ENCODE measurements at regions not wholly inside any gene's neighbourhood (a gene's known extent, or its start where the extent isn't known, plus 50 kb on each side); places are given as distances from the start of the nearest gene placed in this dataset.

DNA sequence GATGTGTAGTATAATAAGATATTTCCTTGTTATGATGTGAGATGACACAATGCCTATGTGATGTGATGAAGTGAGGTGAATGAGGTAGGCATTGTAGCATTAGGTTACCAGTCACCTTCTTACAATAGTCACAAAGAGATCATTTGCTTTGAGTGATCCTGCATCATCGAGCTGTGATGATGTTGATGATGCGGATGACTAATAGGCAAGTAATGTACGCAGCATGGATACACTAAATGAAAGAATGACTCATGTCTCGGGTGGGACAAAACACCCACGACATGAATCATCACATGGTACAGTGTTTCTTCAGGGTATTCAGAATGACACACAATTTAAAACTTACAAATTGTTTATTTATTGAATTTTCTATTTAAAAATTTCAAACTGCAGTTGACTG, 806.3 kb upstream of the GJE1 start:
- TF ChIP-seq CTCF (IDR thresholded peaks at IDR 0.05; ENCODE audit: poor library complexity) (no peak), EZH2 (IDR thresholded peaks at IDR 0.05; ENCODE audit: borderline replicate concordance) (no peak)

Measured in hepatocyte (in vitro differentiated cells).